Endothelial cell of umbilical vein (primary cell): ENCODE measurements at regions not wholly inside any gene's neighbourhood (a gene's known extent, or its start where the extent isn't known, plus 50 kb on each side); places are given as distances from the start of the nearest gene placed in this dataset.

Source experiments
- BruUV-seq: library from RNA; stranded (reverse); fragments of 400-500 nt; replicated peaks from 2 replicates; lab custom pipeline; 2021; lab: Mats Ljungman, UMichigan
- CTCF ChIA-PET: fragments of 300-600, 350-600 bp; sonication (Branson Sonifier 250); formaldehyde crosslinking; loops from one replicate; lab custom pipeline; 2021; ENCODE audit warnings: antibody characterized with exemption, inconsistent platforms; lab: Charles Lee
- POLR2A ChIA-PET: fragments of 300-600, 350-600 bp; sonication (Branson Sonifier 250); formaldehyde crosslinking; loops from one replicate; lab custom pipeline; 2021; ENCODE audit warnings: antibody characterized with exemption, inconsistent platforms; lab: Charles Lee
- DNase-seq: peaks from one replicate; pipeline ENCODE4 v3.0.0-alpha.2; 2011; ENCODE audit warnings: low read depth, low spot score
- FAIRE-seq: peaks from 2 replicates; lab custom pipeline; 2011; peaks lifted over from hg19 to GRCh38; lab: Jason Lieb, UNC
- H2AFZ ChIP-seq: 2 replicates; pipeline ENCODE4 v1.6.0; 2012; ENCODE audit warnings: low read depth, low read length, control low read depth, inconsistent platforms
- H3K27ac ChIP-seq: 2 replicates; pipeline ENCODE4 v1.5.1; 2011; ENCODE audit warnings: low read depth, mild to moderate bottlenecking, control low read depth, low read length, moderate library complexity; ENCODE audit not compliant: insufficient read depth
- H3K27me3 ChIP-seq, 2 experiments: 2 replicates each; pipeline versions ENCODE4 v1.6.0 to v1.6.1; 2011; ENCODE audit warnings: low read length in 2 of 2, mixed read lengths in 1 of 2; ENCODE audit not compliant: control insufficient read depth in 2 of 2, insufficient read depth in 2 of 2
- H3K36me3 ChIP-seq, 2 experiments: 2 replicates in 1 of 2; 3 replicates in 1 of 2; pipeline ENCODE4 v1.5.1; 2011; ENCODE audit warnings: low read length in 2 of 2, mild to moderate bottlenecking in 1 of 2, moderate library complexity in 1 of 2; ENCODE audit not compliant: control insufficient read depth in 2 of 2, insufficient read depth in 2 of 2; ENCODE audit errors: extremely low read depth in 1 of 2
- H3K4me1 ChIP-seq: 3 replicates; pipeline ENCODE4 v1.5.1; 2011; ENCODE audit warnings: mild to moderate bottlenecking, low read length; ENCODE audit not compliant: control insufficient read depth, insufficient read depth; ENCODE audit errors: extremely low read depth
- H3K4me2 ChIP-seq: 2 replicates; pipeline ENCODE4 v1.6.1; 2011; ENCODE audit warnings: low read length, control low read depth, mixed read lengths; ENCODE audit not compliant: insufficient read depth
- H3K4me3 ChIP-seq, 3 experiments: fragments of 200-600 bp in 1 of 3; sonication (generic), shearing (Covaris generic) in 1 of 3; replicated peaks in 1 of 3; 2 replicates each; pipeline ENCODE4 v1.5.1; 2011 to 2016; ENCODE audit warnings: control low read depth in 3 of 3, low read length in 3 of 3, mild to moderate bottlenecking in 2 of 3, inconsistent platforms in 1 of 3, low read depth in 1 of 3, moderate library complexity in 1 of 3; ENCODE audit not compliant: insufficient read depth in 1 of 3
- H3K79me2 ChIP-seq: 2 replicates; pipeline ENCODE4 v1.6.0; 2012; ENCODE audit warnings: low read length, inconsistent platforms; ENCODE audit not compliant: control insufficient read depth, insufficient read depth
- H3K9ac ChIP-seq: replicated peaks from 2 replicates; pipeline ENCODE3; 2011; ENCODE audit warnings: low read length, control low read depth; ENCODE audit not compliant: insufficient read depth; ENCODE audit errors: extremely low read depth
- H3K9me1 ChIP-seq: replicated peaks from 3 replicates; pipeline ENCODE4 v1.6.0; 2011; ENCODE audit warnings: mild to moderate bottlenecking, low read length; ENCODE audit not compliant: control insufficient read depth, insufficient read depth; ENCODE audit errors: extremely low read depth
- H3K9me3 ChIP-seq: replicated peaks from 2 replicates; pipeline ENCODE4 v1.5.1; 2012; ENCODE audit warnings: low read length, inconsistent platforms; ENCODE audit not compliant: control insufficient read depth, insufficient read depth
- H4K20me1 ChIP-seq: replicated peaks from 2 replicates; pipeline ENCODE3; 2011; ENCODE audit warnings: mild to moderate bottlenecking, low read length; ENCODE audit not compliant: control insufficient read depth, insufficient read depth; ENCODE audit errors: extremely low read depth
- CTCF ChIP-seq, 2 donors: IDR thresholded peaks; 1 replicate in 1 of 2; 2 replicates in 1 of 2; pipeline ENCODE4 v1.5.1; 2011; ENCODE audit warnings: low read length in 2 of 2, mild to moderate bottlenecking in 2 of 2, moderate library complexity in 2 of 2, control low read depth in 1 of 2, inconsistent platforms in 1 of 2, low read depth in 1 of 2; ENCODE audit not compliant: insufficient read depth in 1 of 2; ENCODE audit errors: extremely low read depth in 1 of 2
- FOS ChIP-seq: IDR thresholded peaks from 2 replicates; pipeline ENCODE4 v1.6.1; 2011; ENCODE audit warnings: mild to moderate bottlenecking, low read length, moderate library complexity, borderline replicate concordance; ENCODE audit not compliant: insufficient read depth
- GATA2 ChIP-seq: IDR thresholded peaks from 2 replicates; pipeline ENCODE4 v1.7.0; 2011; ENCODE audit warnings: low read depth, mild to moderate bottlenecking, moderate library complexity, mixed read lengths, low read length; ENCODE audit not compliant: insufficient read length, insufficient read depth
- JUN ChIP-seq: IDR thresholded peaks from 2 replicates; pipeline ENCODE4 v1.6.1; 2011; ENCODE audit warnings: borderline replicate concordance, low read depth; ENCODE audit not compliant: insufficient read length, insufficient read depth
- MYC ChIP-seq: IDR thresholded peaks from one replicate; pipeline ENCODE4 v1.6.1; 2011; ENCODE audit warnings: mild to moderate bottlenecking, low read depth, low read length
- POLR2A ChIP-seq: IDR thresholded peaks from 2 replicates; pipeline ENCODE4 v1.6.1; 2012; ENCODE audit warnings: low read depth, mild to moderate bottlenecking, control low read depth, low read length
- dilution Hi-C: fragments of 300-500 bp; cut with MboI; formaldehyde crosslinking; loops from one replicate; pipeline ENCODE4 v1.15.0; 2019; ENCODE audit warnings: low sequenced_read_pairs; ENCODE audit not compliant: extremely low pct_ligation_motif_present
- intact Hi-C: fragments of 100-400 bp; cut with micrococcal nuclease; formaldehyde crosslinking; loops from one replicate; pipeline ENCODE4 v1.10.0; 2022
- TF ChIP-seq, protein P1 (sequence below): IDR thresholded peaks from 2 replicates; pipeline ENCODE4 v1.6.1; 2011; ENCODE audit not compliant: insufficient read depth, insufficient read length

DNA sequence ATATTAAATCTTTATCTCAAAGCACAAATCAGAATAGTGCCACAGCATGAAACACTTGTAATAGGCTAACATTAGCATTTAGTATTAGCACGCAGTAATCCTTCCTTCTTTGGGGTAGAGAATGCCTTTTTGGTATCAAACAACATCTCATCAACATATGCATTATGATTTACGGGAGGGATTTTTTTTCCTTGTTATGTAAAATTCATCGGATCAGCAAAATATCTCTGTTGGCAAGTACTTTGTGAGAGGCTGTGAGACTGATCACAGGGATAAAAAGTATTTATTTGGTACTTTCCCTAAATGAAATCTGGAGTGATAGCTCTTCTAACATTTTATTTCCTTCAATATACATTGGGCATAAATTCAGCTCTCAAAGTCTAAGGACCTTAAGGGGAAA is 68.4 kb upstream of the TMEM178A start:
- Histone ChIP-seq H3K27me3 (no peaks in the 10 kb centered on the region), H3K4me2 (no peak overlapping the region), H4K20me1 (no peaks in the 10 kb centered on the region), H3K9me3 (no peaks in the 10 kb centered on the region), H2AFZ (no peak overlapping the region), H3K4me1 (no peaks in the 10 kb centered on the region), H3K79me2 (no peaks in the 10 kb centered on the region), H3K4me3 (no peak overlapping the region), H3K36me3 (no peaks in the 10 kb centered on the region), H3K27ac (no peak overlapping the region), H3K9ac (no peak overlapping the region), H3K9me1 (no peaks in the 10 kb centered on the region)
- dilution Hi-C loops (no loop called here), intact Hi-C loops (no loop called here)
- ChIA-PET POLR2A (no interaction called here), CTCF (interaction anchor here (1.1 to 1.6 kb wide), 3 partner anchors 14 to 133 kb away, joined by 3 to 7 read pairs (median 6); no protein-coding TSS in a partner anchor)
- BruUV-seq = no TSS peak
- FAIRE-seq (no peak), DNase-seq (no peak)
- TF ChIP-seq, protein P1, sequence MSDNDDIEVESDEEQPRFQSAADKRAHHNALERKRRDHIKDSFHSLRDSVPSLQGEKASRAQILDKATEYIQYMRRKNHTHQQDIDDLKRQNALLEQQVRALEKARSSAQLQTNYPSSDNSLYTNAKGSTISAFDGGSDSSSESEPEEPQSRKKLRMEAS = no peak
- TF ChIP-seq GATA2 = no peak
- no peak for TF ChIP-seq CTCF (IDR thresholded peaks at IDR 0.05; ENCODE audit: extremely low read depth in 1 of 2, insufficient read depth in 1 of 2, low read depth in 1 of 2, low read length in 2 of 2)
- no peak for TF ChIP-seq JUN
- no peak for TF ChIP-seq MYC
- TF ChIP-seq POLR2A = no peak
- TF ChIP-seq FOS = no peak
